Transverse colon (tissue), 4 donors: ENCODE measurements at regions not wholly inside any gene's neighbourhood (a gene's known extent, or its start where the extent isn't known, plus 50 kb on each side); places are given as distances from the start of the nearest gene placed in this dataset.

Source experiments
- DNase-seq: peaks from one replicate; pipeline ENCODE4 v3.0.0-alpha.2; 2019
- H3K27ac ChIP-seq, 4 donors: fragments of 200-600 bp; sonication (generic); 2 replicates each; pipeline ENCODE4 v1.5.1; 2016 to 2018; ENCODE audit warnings: inconsistent platforms in 4 of 4
- H3K27me3 ChIP-seq: fragments of 200-600 bp; sonication (generic); 2 replicates; pipeline ENCODE4 v1.5.1; 2017; ENCODE audit warnings: inconsistent platforms
- H3K36me3 ChIP-seq, 4 donors: fragments of 200-600 bp; sonication (generic); 2 replicates each; pipeline ENCODE4 v1.5.1; 2017 to 2019; ENCODE audit warnings: inconsistent platforms in 4 of 4
- H3K4me1 ChIP-seq, 4 donors: fragments of 200-600 bp; sonication (generic); 2 replicates each; pipeline ENCODE4 v1.5.1; 2017 to 2020; ENCODE audit warnings: inconsistent platforms in 4 of 4
- H3K4me3 ChIP-seq, 4 donors: fragments of 200-600 bp; sonication (generic); 1 replicate in 1 of 4; 2 replicates in 3 of 4; pipeline versions ENCODE4 v1.5.1 to v1.6.1; 2017 to 2019; ENCODE audit warnings: inconsistent platforms in 4 of 4
- H3K9me3 ChIP-seq, 2 donors: fragments of 200-600 bp; sonication (generic); 2 replicates each; pipeline ENCODE4 v1.5.1; 2017 to 2019; ENCODE audit warnings: inconsistent platforms in 2 of 2
- CTCF ChIP-seq, 5 experiments: fragments of 200-600 bp in 3 of 5; fragments of 450-650 bp in 2 of 5; sonication (generic) in 3 of 5; IDR thresholded peaks; 1 replicate in 2 of 5; 2 replicates in 3 of 5; pipeline ENCODE4 v1.5.1; 2016 to 2017; ENCODE audit warnings: antibody characterized with exemption in 5 of 5, inconsistent platforms in 3 of 5, mild to moderate bottlenecking in 2 of 5, moderate library complexity in 1 of 5
- EP300 ChIP-seq: sonication (generic); formaldehyde crosslinking; IDR thresholded peaks from one replicate; pipeline ENCODE4 v1.6.1; 2017; ENCODE audit warnings: antibody characterized with exemption, low read depth
- POLR2A ChIP-seq: fragments of 450-650 bp; IDR thresholded peaks from one replicate; pipeline ENCODE4 v1.6.1; 2016; ENCODE audit warnings: antibody characterized with exemption, mild to moderate bottlenecking, moderate library complexity
- POLR2AphosphoS5 ChIP-seq, 3 donors: sonication (generic); formaldehyde crosslinking; IDR thresholded peaks; one replicate each; pipeline ENCODE4 v1.6.1; 2016; ENCODE audit warnings: antibody characterized with exemption in 3 of 3
- WGBS, 2 donors: methylation state at CpG; one replicate each; pipeline ENCODE4 v1.1.5; 2018; ENCODE audit warnings: low coverage in 1 of 2; 5-methylcytosine and 5-hydroxymethylcytosine counted together
- in situ Hi-C, 4 donors: fragments of 200-750 bp; cut with MboI; loops; one replicate each; pipeline versions ENCODE4 v1.15.0 to v1.15.1; 2017; ENCODE audit warnings: low sequenced_read_pairs in 3 of 4, low pct_ligation_motif_present in 1 of 4, low pct_unique_long_range_greater_than_20kb in 1 of 4
- intact Hi-C: fragments of 100-400 bp; cut with DNase I; formaldehyde crosslinking; loops from one replicate; pipeline ENCODE4 v1.15.1; 2023; ENCODE audit warnings: low total_unique reads

- intact Hi-C loops: no loop called here
- Histone ChIP-seq H3K4me3 (no peak overlapping the region), H3K27me3 (no peaks in the 10 kb centered on the region), H3K4me1 (peaks cover 0 to 8% (median 0%) of the 10 kb centered on the region in 4 donors), H3K9me3 (no peaks in the 10 kb centered on the region), H3K27ac (no peak overlapping the region), H3K36me3 (no peaks in the 10 kb centered on the region)
- in situ Hi-C loops: no loop called here
- DNase-seq: no peak
- TF ChIP-seq POLR2A (no peak), POLR2AphosphoS5 (IDR thresholded peaks at IDR 0.05) (no peak), EP300 (no peak), CTCF (IDR thresholded peaks at IDR 0.05) (no peak)
Observed at GRCh38 chr14:35223927-35224326, 68.3 kb upstream of the PSMA6 start.

GRCh38 chr14:35224615-35225014 is 67.6 kb upstream of the PSMA6 start:
- TF ChIP-seq POLR2AphosphoS5 (IDR thresholded peaks at IDR 0.05): no peak
- TF ChIP-seq CTCF (IDR thresholded peaks at IDR 0.05): no peak
- TF ChIP-seq EP300: no peak
- no peak for TF ChIP-seq POLR2A
- H3K27me3 ChIP-seq: no peaks in the 10 kb centered on the region
- H3K27ac ChIP-seq: no peak overlapping the region
- no peaks in the 10 kb centered on the region for H3K9me3 ChIP-seq
- H3K36me3 ChIP-seq: no peaks in the 10 kb centered on the region
- H3K4me1 ChIP-seq: peaks cover 0 to 8% (median 0%) of the 10 kb centered on the region in 4 donors
- intact Hi-C loops (no loop called here), in situ Hi-C loops (loop anchor here in 1 of 4 donors (25.0 kb wide), 1 partner anchor 188 kb away; the partner anchor contains the start of gene NFKBIA)
- no peak for DNase-seq
- 78 to 80% methylated on average over 2 of the region's 2 CpGs for WGBS, 2 donors
- no peak overlapping the region for H3K4me3 ChIP-seq

- Histone ChIP-seq H3K4me1 (peaks cover 0 to 15% (median 0%) of the 10 kb centered on the region in 4 donors), H3K27me3 (no peaks in the 10 kb centered on the region), H3K9me3 (no peaks in the 10 kb centered on the region), H3K36me3 (no peaks in the 10 kb centered on the region), H3K27ac (no peak overlapping the region), H3K4me3 (no peak overlapping the region)
- no peak for DNase-seq
- peak in 4 of 5 experiments; percentile 19 to 30 (median 24) for TF ChIP-seq CTCF (IDR thresholded peaks at IDR 0.05)
- TF ChIP-seq POLR2A: no peak
- intact Hi-C loops (no loop called here), in situ Hi-C loops (loop anchor here in 1 of 4 donors (25.0 kb wide), 1 partner anchor 183 kb away; the partner anchor contains the start of gene NFKBIA)
- 69 to 84% methylated on average over 3 to 5 of the region's 5 CpGs for WGBS, 2 donors
Observed at GRCh38 chr14:35229084-35229791, 62.9 kb upstream of the PSMA6 start.

- intact Hi-C loops: no loop called here
- WGBS, 2 donors: 59 to 74% methylated on average over 2 of the region's 2 CpGs
- H3K9me3 ChIP-seq: no peaks in the 10 kb centered on the region
Observed at GRCh38 chr14:35229792-35230089, 62.4 kb upstream of the PSMA6 start.

More at GRCh38 chr14:35229792-35230089, 62.4 kb upstream of the PSMA6 start:
- DNase-seq: no peak
- in situ Hi-C loops: loop anchor here in 1 of 4 donors (25.0 kb wide), 1 partner anchor 183 kb away; the partner anchor contains the start of gene NFKBIA
- no peak overlapping the region for H3K27ac ChIP-seq
- H3K4me3 ChIP-seq: no peak overlapping the region
- no peaks in the 10 kb centered on the region for H3K36me3 ChIP-seq
- H3K4me1 ChIP-seq: peaks cover 0 to 11% (median 0%) of the 10 kb centered on the region in 4 donors
- TF ChIP-seq POLR2A (no peak), POLR2AphosphoS5 (IDR thresholded peaks at IDR 0.05) (no peak), EP300 (no peak), CTCF (IDR thresholded peaks at IDR 0.05) (no peak)
- no peaks in the 10 kb centered on the region for H3K27me3 ChIP-seq
